IMR-90 (cell line): ENCODE measurements at regions not wholly inside any gene's neighbourhood (a gene's known extent, or its start where the extent isn't known, plus 50 kb on each side); places are given as distances from the start of the nearest gene placed in this dataset.

ENCODE experiments used
- ATAC-seq: fragments of 200-7000 bp; cut with Tn5 transposase; 2 replicates; pipeline ENCODE4 v1.9.1; 2020; ENCODE audit warnings: low read depth, mild to moderate bottlenecking, moderate library complexity
- BruUV-seq: library from RNA; stranded (reverse); fragments of 400-500 nt; replicated peaks from 2 replicates; lab custom pipeline; 2021; lab: Mats Ljungman, UMichigan
- CTCF ChIA-PET: fragments of 300-600 bp; formaldehyde crosslinking; extraction: SDS; loops from one replicate; lab custom pipeline; 2021; ENCODE audit warnings: antibody characterized with exemption; lab: Yijun Ruan, JAX
- POLR2A ChIA-PET: fragments of 300-600 bp; sonication (Branson Sonifier 250); formaldehyde crosslinking; loops from one replicate; lab custom pipeline; 2022; ENCODE audit warnings: antibody characterized with exemption; ENCODE audit not compliant: unreplicated experiment; lab: Charles Lee
- DNase-seq: peaks from one replicate; pipeline ENCODE4 v3.0.0; 2013
- H2AFZ ChIP-seq: replicated peaks from 2 replicates; pipeline ENCODE3; 2013; ENCODE audit warnings: low read length, mild to moderate bottlenecking; ENCODE audit not compliant: poor library complexity
- H2AK5ac ChIP-seq: 2 replicates; pipeline ENCODE4 v1.6.1; 2013; ENCODE audit warnings: low read depth, low read length, inconsistent platforms
- H2AK9ac ChIP-seq: replicated peaks from 2 replicates; pipeline ENCODE3; 2013; ENCODE audit warnings: mild to moderate bottlenecking, low read depth, low read length, moderate library complexity; ENCODE audit not compliant: poor library complexity
- H2BK120ac ChIP-seq: 2 replicates; pipeline ENCODE4 v1.6.1; 2013; ENCODE audit warnings: low read depth, low read length, inconsistent platforms
- H2BK15ac ChIP-seq: 3 replicates; pipeline ENCODE4 v1.6.1; 2013; ENCODE audit warnings: low read depth, low read length, inconsistent platforms
- H2BK20ac ChIP-seq: 2 replicates; pipeline ENCODE4 v1.6.1; 2013; ENCODE audit warnings: low read depth, mild to moderate bottlenecking, inconsistent platforms, low read length, moderate library complexity
- H2BK5ac ChIP-seq: 2 replicates; pipeline ENCODE4 v1.6.1; 2013; ENCODE audit warnings: mild to moderate bottlenecking, low read depth, low read length, inconsistent platforms; ENCODE audit not compliant: poor library complexity, severe bottlenecking
- H3K14ac ChIP-seq: replicated peaks from 2 replicates; pipeline ENCODE4 v1.6.1; 2013; ENCODE audit warnings: low read depth, low read length, inconsistent platforms
- H3K18ac ChIP-seq: 2 replicates; pipeline ENCODE4 v1.6.1; 2013; ENCODE audit warnings: low read depth, low read length, control low read depth
- H3K23ac ChIP-seq: 2 replicates; pipeline ENCODE4 v1.6.1; 2013; ENCODE audit warnings: low read depth, low read length, inconsistent platforms
- H3K27ac ChIP-seq: 2 replicates; pipeline ENCODE4 v1.5.1; 2013; ENCODE audit warnings: mild to moderate bottlenecking, control low read depth, low read length; ENCODE audit not compliant: insufficient read depth
- H3K27me3 ChIP-seq: 2 replicates; pipeline ENCODE4 v1.6.1; 2013; ENCODE audit warnings: low read length; ENCODE audit not compliant: control insufficient read depth, insufficient read depth
- H3K36me3 ChIP-seq: 2 replicates; pipeline ENCODE4 v1.6.1; 2013; ENCODE audit warnings: low read length, mixed read lengths; ENCODE audit not compliant: control insufficient read depth, insufficient read depth
- H3K4ac ChIP-seq: 2 replicates; pipeline ENCODE4 v1.6.1; 2013; ENCODE audit warnings: low read depth, low read length, inconsistent platforms
- H3K4me1 ChIP-seq: 2 replicates; pipeline ENCODE4 v1.6.1; 2013; ENCODE audit warnings: low read length, mixed read lengths; ENCODE audit not compliant: control insufficient read depth, insufficient read depth
- H3K4me2 ChIP-seq: 2 replicates; pipeline ENCODE4 v1.6.1; 2013; ENCODE audit warnings: low read depth, mild to moderate bottlenecking, control low read depth, low read length, moderate library complexity
- H3K4me3 ChIP-seq: 2 replicates; pipeline ENCODE4 v1.5.1; 2013; ENCODE audit warnings: low read depth, mild to moderate bottlenecking, control low read depth, low read length, moderate library complexity; ENCODE audit not compliant: insufficient read depth
- H3K56ac ChIP-seq: 2 replicates; pipeline ENCODE4 v1.6.1; 2013; ENCODE audit warnings: low read length, inconsistent platforms; ENCODE audit not compliant: insufficient read depth; ENCODE audit errors: extremely low read depth
- H3K79me1 ChIP-seq, 2 experiments: 2 replicates each; pipeline ENCODE4 v1.6.1; 2013; ENCODE audit warnings: low read length in 2 of 2, inconsistent platforms in 1 of 2, low read depth in 1 of 2
- H3K9ac ChIP-seq: 2 replicates; pipeline ENCODE4 v1.6.1; 2013; ENCODE audit warnings: low read depth, low read length, control low read depth
- H3K9me1 ChIP-seq: 2 replicates; pipeline ENCODE4 v1.6.1; 2013; ENCODE audit warnings: low read length, inconsistent platforms; ENCODE audit not compliant: insufficient read depth
- H3K9me3 ChIP-seq: 2 replicates; pipeline ENCODE4 v1.6.1; 2013; ENCODE audit warnings: low read length; ENCODE audit not compliant: control insufficient read depth, insufficient read depth
- H4K20me1 ChIP-seq: 2 replicates; pipeline ENCODE4 v1.6.1; 2013; ENCODE audit warnings: low read length, inconsistent platforms; ENCODE audit not compliant: insufficient read depth
- H4K5ac ChIP-seq: 2 replicates; pipeline ENCODE4 v1.6.1; 2013; ENCODE audit warnings: mild to moderate bottlenecking, low read depth, low read length, control low read depth
- H4K8ac ChIP-seq, 2 experiments: 2 replicates each; pipeline ENCODE4 v1.6.1; 2013; ENCODE audit warnings: low read depth in 2 of 2, low read length in 2 of 2, control low read depth in 1 of 2, inconsistent platforms in 1 of 2
- H4K91ac ChIP-seq: 2 replicates; pipeline ENCODE4 v1.6.1; 2013; ENCODE audit warnings: low read depth, low read length, inconsistent platforms; ENCODE audit not compliant: insufficient read depth
- MAFK ChIP-seq: IDR thresholded peaks from 2 replicates; pipeline ENCODE4 v1.6.1; 2012; ENCODE audit warnings: low read depth, low read length, improper control_type of control experiment
- WGBS, 2 experiments: methylation state at CpG; one replicate each; pipeline versions ENCODE4 v1.1.5 to v1.1.7; 2013; ENCODE audit warnings: missing lambda C conversion rate in 2 of 2; ENCODE audit not compliant: insufficient read length in 1 of 2; ENCODE audit errors: extremely low coverage in 2 of 2; 5-methylcytosine and 5-hydroxymethylcytosine counted together
- dilution Hi-C: fragments of 300-500 bp; cut with HindIII; formaldehyde crosslinking; loops from one replicate; pipeline ENCODE4 v1.14.3; 2018; ENCODE audit warnings: low sequenced_read_pairs; ENCODE audit not compliant: unreplicated experiment
- in situ Hi-C: fragments of 300-500 bp; cut with MboI; formaldehyde crosslinking; loops from 3 replicates; pipeline ENCODE4 v1.14.3; 2019; ENCODE audit warnings: low sequenced_read_pairs, inconsistent platforms, mixed read lengths
- intact Hi-C: fragments of 100-400 bp; cut with micrococcal nuclease; formaldehyde crosslinking; loops from 2 replicates; pipeline ENCODE4 v1.10.0; 2022
- TF ChIP-seq, protein P1 (sequence below): fragments of 150-350 bp; IDR thresholded peaks from 2 replicates; pipeline ENCODE4 v1.6.1; 2017; ENCODE audit warnings: mild to moderate bottlenecking, antibody characterized with exemption, low read length, low read depth

DNA sequence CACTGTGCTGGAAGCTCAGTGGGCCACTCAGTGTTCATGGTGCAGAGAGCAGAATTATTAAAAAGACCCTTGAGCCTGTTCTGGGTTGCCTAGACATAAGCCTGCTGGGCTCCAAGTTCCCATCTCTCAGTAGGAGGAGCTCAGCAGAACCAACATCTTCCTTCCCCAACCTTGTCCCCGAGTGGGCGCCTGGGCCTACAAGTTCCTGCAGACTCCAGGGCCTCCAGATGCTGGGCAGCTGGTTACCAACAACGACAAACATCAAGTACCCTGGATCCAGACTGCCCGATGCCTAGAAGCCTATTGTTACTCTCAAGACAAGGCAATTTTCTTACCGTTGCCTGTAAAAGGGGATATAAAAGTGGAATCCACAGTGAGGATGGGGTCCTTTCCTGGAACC is 214.2 kb downstream of the HAUS1 start:
- Histone ChIP-seq H4K20me1 (no peaks in the 10 kb centered on the region), H3K23ac (no peak overlapping the region), H3K4ac (no peak overlapping the region), H2BK5ac (no peak overlapping the region), H4K91ac (no peak overlapping the region), H2AFZ (no peak overlapping the region), H3K9ac (no peak overlapping the region), H4K8ac (no peak overlapping the region), H2BK15ac (no peak overlapping the region), H2AK9ac (no peak overlapping the region), H4K5ac (no peak overlapping the region), H3K56ac (no peak overlapping the region), H3K79me1 (no peaks in the 10 kb centered on the region), H2BK120ac (no peak overlapping the region), H3K9me1 (no peaks in the 10 kb centered on the region; the same call in 1 of the 2 replicates), H2BK20ac (no peak overlapping the region), H3K4me2 (no peak overlapping the region), H3K27me3 (peaks cover 5% of the 10 kb centered on the region), H3K18ac (no peak overlapping the region), H2AK5ac (no peak overlapping the region), H3K14ac (no peak overlapping the region), H3K4me3 (no peak overlapping the region), H3K9me3 (no peaks in the 10 kb centered on the region), H3K36me3 (no peaks in the 10 kb centered on the region), H3K4me1 (no peaks in the 10 kb centered on the region), H3K27ac (no peak overlapping the region)
- ATAC-seq: no peak
- POLR2A ChIA-PET: no interaction called here
- TF ChIP-seq, protein P1, sequence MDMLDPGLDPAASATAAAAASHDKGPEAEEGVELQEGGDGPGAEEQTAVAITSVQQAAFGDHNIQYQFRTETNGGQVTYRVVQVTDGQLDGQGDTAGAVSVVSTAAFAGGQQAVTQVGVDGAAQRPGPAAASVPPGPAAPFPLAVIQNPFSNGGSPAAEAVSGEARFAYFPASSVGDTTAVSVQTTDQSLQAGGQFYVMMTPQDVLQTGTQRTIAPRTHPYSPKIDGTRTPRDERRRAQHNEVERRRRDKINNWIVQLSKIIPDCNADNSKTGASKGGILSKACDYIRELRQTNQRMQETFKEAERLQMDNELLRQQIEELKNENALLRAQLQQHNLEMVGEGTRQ: no peak
- TF ChIP-seq MAFK: no peak
- CTCF ChIA-PET: interaction anchor here (0.6 kb wide), 1 partner anchor 37 kb away, joined by 3 read pairs; no protein-coding TSS in a partner anchor
- dilution Hi-C loops: no loop called here
- no peak for DNase-seq
- no CpG with 5 or more reads among the region's 5 CpGs for WGBS, 2 experiments
- intact Hi-C loops: no loop called here
- BruUV-seq: no TSS peak
- in situ Hi-C loops: no loop called here
